MM.1S (cell line): ENCODE measurements at regions not wholly inside any gene's neighbourhood (a gene's known extent, or its start where the extent isn't known, plus 50 kb on each side); places are given as distances from the start of the nearest gene placed in this dataset.

Experiments
- DNase-seq: peaks from one replicate; pipeline ENCODE4 v3.0.0-alpha.2; 2015
- H2AFZ ChIP-seq: fragments of 300-600 bp; sonication (generic); 2 replicates; pipeline ENCODE4 v1.6.0; 2016; ENCODE audit warnings: antibody characterized with exemption, low read length
- H3F3A ChIP-seq: fragments of 300-600 bp; sonication (generic); 2 replicates; pipeline ENCODE4 v1.6.1; 2016; ENCODE audit warnings: mild to moderate bottlenecking, antibody characterized with exemption, low read length, moderate library complexity, mixed read lengths; ENCODE audit not compliant: insufficient read depth
- H3K27ac ChIP-seq: fragments of 300-600 bp; sonication (generic); 2 replicates; pipeline ENCODE4 v1.5.1; 2016; ENCODE audit warnings: mild to moderate bottlenecking, low read length
- H3K27me3 ChIP-seq: fragments of 300-600 bp; sonication (generic); replicated peaks from 2 replicates; pipeline ENCODE4 v1.6.0; 2016; ENCODE audit warnings: low read length; ENCODE audit not compliant: insufficient read depth
- H3K36me3 ChIP-seq: fragments of 300-600 bp; sonication (generic); replicated peaks from 2 replicates; pipeline ENCODE4 v1.6.1; 2016; ENCODE audit warnings: mild to moderate bottlenecking, low read length, mixed read lengths; ENCODE audit not compliant: insufficient read depth
- H3K4me1 ChIP-seq: fragments of 300-600 bp; sonication (generic); 2 replicates; pipeline ENCODE4 v1.6.1; 2016; ENCODE audit warnings: low read length, mixed read lengths
- H3K4me2 ChIP-seq: fragments of 300-600 bp; sonication (generic); 2 replicates; pipeline ENCODE4 v1.6.0; 2016; ENCODE audit warnings: low read depth, low read length
- H3K4me3 ChIP-seq: fragments of 300-600 bp; sonication (generic); 2 replicates; pipeline ENCODE4 v1.5.1; 2016; ENCODE audit warnings: low read length, mixed read lengths
- H3K79me2 ChIP-seq: fragments of 300-600 bp; sonication (generic); 2 replicates; pipeline ENCODE4 v1.6.1; 2016; ENCODE audit warnings: mixed run types, low read length, mixed read lengths
- H3K9ac ChIP-seq: fragments of 300-600 bp; sonication (generic); 2 replicates; pipeline ENCODE4 v1.6.1; 2016; ENCODE audit warnings: low read length, mixed read lengths
- H3K9me2 ChIP-seq: fragments of 300-600 bp; sonication (generic); replicated peaks from 2 replicates; pipeline ENCODE4 v1.6.1; 2016; ENCODE audit warnings: mild to moderate bottlenecking, low read length, mixed read lengths; ENCODE audit not compliant: insufficient read depth
- H3K9me3 ChIP-seq: fragments of 300-600 bp; sonication (generic); replicated peaks from 2 replicates; pipeline ENCODE4 v1.6.1; 2016; ENCODE audit warnings: mild to moderate bottlenecking, low read length, mixed read lengths; ENCODE audit not compliant: insufficient read depth
- H4K20me1 ChIP-seq: fragments of 300-600 bp; sonication (generic); 2 replicates; pipeline ENCODE4 v1.6.1; 2016; ENCODE audit warnings: mild to moderate bottlenecking, low read length, moderate library complexity, mixed read lengths; ENCODE audit not compliant: insufficient read depth
- CTCF ChIP-seq: fragments of 300-600 bp; sonication (generic); IDR thresholded peaks from 2 replicates; pipeline ENCODE4 v1.5.1; 2016; ENCODE audit warnings: antibody characterized with exemption, low read length, mixed read lengths
- EZH2 ChIP-seq: fragments of 300-600 bp; sonication (generic); optimal IDR thresholded peaks from 2 replicates; pipeline ENCODE3; 2017; ENCODE audit warnings: low read depth, mild to moderate bottlenecking, antibody characterized with exemption, low read length, mixed read lengths
- EZH2phosphoT487 ChIP-seq: fragments of 300-600 bp; sonication (generic); IDR thresholded peaks from 2 replicates; pipeline ENCODE4 v1.6.1; 2018; ENCODE audit warnings: antibody characterized with exemption, low read length

DNA sequence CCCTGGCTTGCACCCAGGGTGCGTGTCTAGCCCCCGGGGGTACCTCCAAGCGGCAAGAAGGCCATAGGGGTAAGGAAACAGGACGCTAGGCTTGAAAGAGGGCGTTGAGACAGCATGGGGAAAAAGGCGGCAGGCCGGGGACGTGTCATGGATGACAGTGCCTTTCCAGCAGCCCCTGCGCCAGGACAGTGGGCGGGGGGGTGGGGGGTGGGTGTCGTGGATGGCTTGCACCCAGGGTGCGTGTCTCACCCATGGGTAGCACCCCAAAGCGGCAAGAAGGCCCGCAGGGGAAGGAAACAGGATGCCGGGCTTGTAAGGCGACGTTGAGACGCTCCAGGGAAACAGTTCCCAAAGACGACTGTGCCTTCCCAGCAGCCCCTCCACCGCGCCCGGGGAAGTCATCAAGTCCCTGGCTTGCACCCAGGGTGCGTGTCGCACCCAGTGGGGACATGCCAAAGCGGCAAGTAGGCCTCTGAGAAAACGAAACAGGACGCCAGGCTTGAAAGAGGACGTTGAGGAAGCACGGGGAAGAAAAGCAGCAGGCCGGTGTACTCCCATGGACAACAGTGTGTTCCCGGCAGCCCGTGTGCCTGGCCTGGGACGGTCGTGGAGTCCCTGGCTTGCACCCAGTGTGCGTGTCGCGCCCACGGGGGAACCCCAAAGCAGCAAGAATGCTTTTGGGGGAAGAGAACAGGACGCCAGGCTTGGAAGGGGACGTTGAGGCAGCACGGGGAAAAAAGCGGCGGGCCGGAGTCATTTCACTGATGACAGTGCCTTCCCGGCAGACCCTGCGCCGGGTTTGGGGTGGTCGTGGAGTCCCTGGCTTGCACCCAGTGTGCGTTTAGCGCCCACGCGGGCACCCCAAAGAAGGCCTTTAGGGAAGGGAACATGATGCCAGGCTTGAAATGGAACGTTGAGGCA, 163.5 kb upstream of the ALG10B start:
- Histone ChIP-seq H3K4me3 (no peak overlapping the region), H3K4me1 (no peaks in the 10 kb centered on the region), H3K36me3 (no peaks in the 10 kb centered on the region), H3K9me3 (no peaks in the 10 kb centered on the region), H3K9me2 (no peaks in the 10 kb centered on the region), H4K20me1 (no peaks in the 10 kb centered on the region), H2AFZ (no peak overlapping the region), H3K79me2 (no peaks in the 10 kb centered on the region), H3K4me2 (no peak overlapping the region), H3K27ac (no peak overlapping the region), H3F3A (no peaks in the 10 kb centered on the region), H3K27me3 (no peaks in the 10 kb centered on the region), H3K9ac (no peak overlapping the region)
- no peak for TF ChIP-seq EZH2
- no peak for TF ChIP-seq EZH2phosphoT487
- TF ChIP-seq CTCF: no peak
- DNase-seq: no peak

- H3K4me2 ChIP-seq: no peak overlapping the region
- H3F3A ChIP-seq: no peaks in the 10 kb centered on the region
- no peak for DNase-seq
- no peak overlapping the region for H3K27ac ChIP-seq
- TF ChIP-seq CTCF (no peak), EZH2phosphoT487 (no peak), EZH2 (no peak)
- H3K27me3 ChIP-seq: no peaks in the 10 kb centered on the region
- no peak overlapping the region for H2AFZ ChIP-seq
- no peaks in the 10 kb centered on the region for H3K4me1 ChIP-seq
- H3K36me3 ChIP-seq: no peaks in the 10 kb centered on the region
- no peaks in the 10 kb centered on the region for H3K9me2 ChIP-seq
- no peaks in the 10 kb centered on the region for H3K9me3 ChIP-seq
- H3K9ac ChIP-seq: no peak overlapping the region
- H3K4me3 ChIP-seq: no peak overlapping the region
- H3K79me2 ChIP-seq: no peaks in the 10 kb centered on the region
- H4K20me1 ChIP-seq: no peaks in the 10 kb centered on the region
Observed at GRCh38 chr12:38153737-38154061, 162.9 kb upstream of the ALG10B start.

- H3K9ac ChIP-seq: no peak overlapping the region
- H3K27ac ChIP-seq: no peak overlapping the region
- no peaks in the 10 kb centered on the region for H3K4me1 ChIP-seq
- no peak overlapping the region for H2AFZ ChIP-seq
- H3K4me3 ChIP-seq: no peak overlapping the region
- no peaks in the 10 kb centered on the region for H3K27me3 ChIP-seq
- no peaks in the 10 kb centered on the region for H3K79me2 ChIP-seq
- H3F3A ChIP-seq: no peaks in the 10 kb centered on the region
- H3K9me2 ChIP-seq: no peaks in the 10 kb centered on the region
- no peak for TF ChIP-seq CTCF
- no peaks in the 10 kb centered on the region for H3K36me3 ChIP-seq
- no peak overlapping the region for H3K4me2 ChIP-seq
- H3K9me3 ChIP-seq: no peaks in the 10 kb centered on the region
- H4K20me1 ChIP-seq: no peaks in the 10 kb centered on the region
- DNase-seq: no peak
Observed at GRCh38 chr12:38154096-38155019, 162.2 kb upstream of the ALG10B start.
